Neural cell (in vitro differentiated cells): ENCODE measurements at regions not wholly inside any gene's neighbourhood (a gene's known extent, or its start where the extent isn't known, plus 50 kb on each side); places are given as distances from the start of the nearest gene placed in this dataset.

Source experiments
- H2AFZ ChIP-seq: fragments of 200-600, 300-800 bp; sonication (generic), shearing (Covaris generic); 2 replicates; pipeline ENCODE4 v1.6.0; 2014; ENCODE audit warnings: low read depth, mild to moderate bottlenecking, antibody characterized with exemption, low read length, moderate library complexity
- H3F3A ChIP-seq: fragments of 200-600 bp; shearing (Covaris generic); 2 replicates; pipeline ENCODE4 v1.6.1; 2016; ENCODE audit warnings: mild to moderate bottlenecking, moderate library complexity, mixed read lengths, antibody characterized with exemption, low read length; ENCODE audit not compliant: insufficient read depth, poor library complexity, severe bottlenecking
- H3K27ac ChIP-seq: fragments of 200-600, 300-800 bp; sonication (generic), shearing (Covaris generic); 2 replicates; pipeline ENCODE4 v1.5.1; 2014; ENCODE audit warnings: mild to moderate bottlenecking, low read length, moderate library complexity
- H3K27me3 ChIP-seq: fragments of 300-800, 200-600 bp; sonication (generic), shearing (Covaris generic); 2 replicates; pipeline ENCODE4 v1.6.0; 2014; ENCODE audit warnings: mild to moderate bottlenecking, low read depth, low read length, moderate library complexity; ENCODE audit not compliant: insufficient read depth
- H3K36me3 ChIP-seq: fragments of 300-800, 200-600 bp; sonication (generic), shearing (Covaris generic); 2 replicates; pipeline ENCODE4 v1.5.1; 2014; ENCODE audit warnings: mild to moderate bottlenecking, antibody characterized with exemption, low read length, moderate library complexity; ENCODE audit not compliant: insufficient read depth
- H3K4me2 ChIP-seq: fragments of 300-800, 200-600 bp; sonication (generic), shearing (Covaris generic); 2 replicates; pipeline ENCODE4 v1.6.0; 2014; ENCODE audit warnings: mild to moderate bottlenecking, low read length
- H3K4me3 ChIP-seq: fragments of 300-800, 200-600 bp; sonication (generic), shearing (Covaris generic); 2 replicates; pipeline ENCODE4 v1.5.1; 2014; ENCODE audit warnings: mild to moderate bottlenecking, low read length, moderate library complexity
- H3K79me2 ChIP-seq: fragments of 200-600 bp; shearing (Covaris generic); replicated peaks from 2 replicates; pipeline ENCODE4 v1.6.0; 2014; ENCODE audit warnings: mild to moderate bottlenecking, low read length, moderate library complexity; ENCODE audit not compliant: insufficient read depth
- H3K9ac ChIP-seq: fragments of 300-800, 200-600 bp; sonication (generic), shearing (Covaris generic); 2 replicates; pipeline ENCODE4 v1.6.1; 2016; ENCODE audit warnings: mild to moderate bottlenecking, low read length, mixed read lengths
- H3K9me2 ChIP-seq: fragments of 200-600 bp; shearing (Covaris generic); 2 replicates; pipeline ENCODE4 v1.6.1; 2016; ENCODE audit warnings: mild to moderate bottlenecking, low read length, mixed read lengths; ENCODE audit not compliant: insufficient read depth
- H3K9me3 ChIP-seq: fragments of 200-600, 300-800 bp; sonication (generic), shearing (Covaris generic); 2 replicates; pipeline ENCODE4 v1.6.1; 2016; ENCODE audit warnings: mild to moderate bottlenecking, mixed run types, low read length, moderate library complexity, mixed read lengths
- H4K20me1 ChIP-seq: fragments of 200-600 bp; shearing (Covaris generic); 2 replicates; pipeline ENCODE4 v1.6.1; 2016; ENCODE audit warnings: mild to moderate bottlenecking, mixed run types; ENCODE audit not compliant: insufficient read depth
- EP300 ChIP-seq: fragments of 450-650 bp; conservative IDR thresholded peaks from 2 replicates; pipeline ENCODE4 v1.6.1; 2014; ENCODE audit warnings: antibody characterized with exemption, mild to moderate bottlenecking, moderate library complexity; ENCODE audit not compliant: poor library complexity, severe bottlenecking
- EZH2 ChIP-seq: fragments of 200-600, 300-800 bp; shearing (Covaris generic), sonication (generic); IDR thresholded peaks from 2 replicates; pipeline ENCODE4 v1.6.1; 2014; ENCODE audit warnings: antibody characterized with exemption, low read length, borderline replicate concordance, mild to moderate bottlenecking; ENCODE audit not compliant: insufficient read depth, poor library complexity, severe bottlenecking
- MXI1 ChIP-seq: fragments of 450-650 bp; conservative IDR thresholded peaks from 2 replicates; pipeline ENCODE4 v1.6.1; 2014; ENCODE audit warnings: antibody characterized with exemption, mild to moderate bottlenecking; ENCODE audit not compliant: poor library complexity, severe bottlenecking
- POLR2AphosphoS5 ChIP-seq: IDR thresholded peaks from 2 replicates; pipeline ENCODE4 v1.6.1; 2012
- RAD21 ChIP-seq: fragments of 450-650 bp; conservative IDR thresholded peaks from 2 replicates; pipeline ENCODE4 v1.6.1; 2014; ENCODE audit warnings: antibody characterized with exemption, mild to moderate bottlenecking, moderate library complexity
- SMC3 ChIP-seq: fragments of 450-650 bp; conservative IDR thresholded peaks from 2 replicates; pipeline ENCODE4 v1.6.1; 2014; ENCODE audit warnings: antibody characterized with exemption, mild to moderate bottlenecking, moderate library complexity; ENCODE audit not compliant: poor library complexity
- TAF1 ChIP-seq: IDR thresholded peaks from 2 replicates; pipeline ENCODE4 v1.6.1; 2012; ENCODE audit warnings: low read depth
- TF ChIP-seq, protein P1 (sequence below): IDR thresholded peaks from 2 replicates; pipeline ENCODE4 v1.6.1; 2012; ENCODE audit warnings: borderline replicate concordance
- TF ChIP-seq, protein P2 (sequence below): fragments of 450-650 bp; IDR thresholded peaks from 2 replicates; pipeline ENCODE4 v1.5.1; 2014; ENCODE audit warnings: antibody characterized with exemption, mild to moderate bottlenecking, moderate library complexity; ENCODE audit not compliant: poor library complexity, severe bottlenecking

- no peak overlapping the region for H3K9ac ChIP-seq
- no peaks in the 10 kb centered on the region for H4K20me1 ChIP-seq
- no peaks in the 10 kb centered on the region for H3K27me3 ChIP-seq
- H3K4me3 ChIP-seq = no peak overlapping the region
- no peaks in the 10 kb centered on the region for H3F3A ChIP-seq
- no peak overlapping the region for H3K27ac ChIP-seq
- H3K36me3 ChIP-seq = no peaks in the 10 kb centered on the region
- H2AFZ ChIP-seq = no peak overlapping the region
- no peaks in the 10 kb centered on the region for H3K79me2 ChIP-seq
- no peaks in the 10 kb centered on the region for H3K9me3 ChIP-seq
- H3K4me2 ChIP-seq = no peak overlapping the region
- TF ChIP-seq POLR2AphosphoS5 (no peak), RAD21 (no peak), SMC3 (no peak), EP300 (no peak), MXI1 (no peak), EZH2 (no peak)
- TF ChIP-seq, protein P1, sequence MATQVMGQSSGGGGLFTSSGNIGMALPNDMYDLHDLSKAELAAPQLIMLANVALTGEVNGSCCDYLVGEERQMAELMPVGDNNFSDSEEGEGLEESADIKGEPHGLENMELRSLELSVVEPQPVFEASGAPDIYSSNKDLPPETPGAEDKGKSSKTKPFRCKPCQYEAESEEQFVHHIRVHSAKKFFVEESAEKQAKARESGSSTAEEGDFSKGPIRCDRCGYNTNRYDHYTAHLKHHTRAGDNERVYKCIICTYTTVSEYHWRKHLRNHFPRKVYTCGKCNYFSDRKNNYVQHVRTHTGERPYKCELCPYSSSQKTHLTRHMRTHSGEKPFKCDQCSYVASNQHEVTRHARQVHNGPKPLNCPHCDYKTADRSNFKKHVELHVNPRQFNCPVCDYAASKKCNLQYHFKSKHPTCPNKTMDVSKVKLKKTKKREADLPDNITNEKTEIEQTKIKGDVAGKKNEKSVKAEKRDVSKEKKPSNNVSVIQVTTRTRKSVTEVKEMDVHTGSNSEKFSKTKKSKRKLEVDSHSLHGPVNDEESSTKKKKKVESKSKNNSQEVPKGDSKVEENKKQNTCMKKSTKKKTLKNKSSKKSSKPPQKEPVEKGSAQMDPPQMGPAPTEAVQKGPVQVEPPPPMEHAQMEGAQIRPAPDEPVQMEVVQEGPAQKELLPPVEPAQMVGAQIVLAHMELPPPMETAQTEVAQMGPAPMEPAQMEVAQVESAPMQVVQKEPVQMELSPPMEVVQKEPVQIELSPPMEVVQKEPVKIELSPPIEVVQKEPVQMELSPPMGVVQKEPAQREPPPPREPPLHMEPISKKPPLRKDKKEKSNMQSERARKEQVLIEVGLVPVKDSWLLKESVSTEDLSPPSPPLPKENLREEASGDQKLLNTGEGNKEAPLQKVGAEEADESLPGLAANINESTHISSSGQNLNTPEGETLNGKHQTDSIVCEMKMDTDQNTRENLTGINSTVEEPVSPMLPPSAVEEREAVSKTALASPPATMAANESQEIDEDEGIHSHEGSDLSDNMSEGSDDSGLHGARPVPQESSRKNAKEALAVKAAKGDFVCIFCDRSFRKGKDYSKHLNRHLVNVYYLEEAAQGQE = no peak
- TF ChIP-seq, protein P2, sequence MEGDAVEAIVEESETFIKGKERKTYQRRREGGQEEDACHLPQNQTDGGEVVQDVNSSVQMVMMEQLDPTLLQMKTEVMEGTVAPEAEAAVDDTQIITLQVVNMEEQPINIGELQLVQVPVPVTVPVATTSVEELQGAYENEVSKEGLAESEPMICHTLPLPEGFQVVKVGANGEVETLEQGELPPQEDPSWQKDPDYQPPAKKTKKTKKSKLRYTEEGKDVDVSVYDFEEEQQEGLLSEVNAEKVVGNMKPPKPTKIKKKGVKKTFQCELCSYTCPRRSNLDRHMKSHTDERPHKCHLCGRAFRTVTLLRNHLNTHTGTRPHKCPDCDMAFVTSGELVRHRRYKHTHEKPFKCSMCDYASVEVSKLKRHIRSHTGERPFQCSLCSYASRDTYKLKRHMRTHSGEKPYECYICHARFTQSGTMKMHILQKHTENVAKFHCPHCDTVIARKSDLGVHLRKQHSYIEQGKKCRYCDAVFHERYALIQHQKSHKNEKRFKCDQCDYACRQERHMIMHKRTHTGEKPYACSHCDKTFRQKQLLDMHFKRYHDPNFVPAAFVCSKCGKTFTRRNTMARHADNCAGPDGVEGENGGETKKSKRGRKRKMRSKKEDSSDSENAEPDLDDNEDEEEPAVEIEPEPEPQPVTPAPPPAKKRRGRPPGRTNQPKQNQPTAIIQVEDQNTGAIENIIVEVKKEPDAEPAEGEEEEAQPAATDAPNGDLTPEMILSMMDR = no peak
- no peaks in the 10 kb centered on the region for H3K9me2 ChIP-seq
These were observed 134.3 kb upstream of the ZMIZ1 start for GRCh38 chr10:78934532-78934898.

GRCh38 chr10:78934994-78935602 lies 133.7 kb upstream of the ZMIZ1 start:
- H3K36me3 ChIP-seq = no peaks in the 10 kb centered on the region
- no peak overlapping the region for H3K4me3 ChIP-seq
- H3K79me2 ChIP-seq = no peaks in the 10 kb centered on the region
- TF ChIP-seq EP300 (no peak), EZH2 (no peak), RAD21 (no peak), POLR2AphosphoS5 (no peak), SMC3 (no peak), MXI1 (no peak), TAF1 (no peak)
- TF ChIP-seq, protein P2 = no peak
- TF ChIP-seq, protein P1 = no peak
- no peak overlapping the region for H2AFZ ChIP-seq
- H3K4me2 ChIP-seq = no peak overlapping the region
- H3K27ac ChIP-seq = no peak overlapping the region
- no peaks in the 10 kb centered on the region for H4K20me1 ChIP-seq
- H3K9ac ChIP-seq = no peak overlapping the region
- H3K27me3 ChIP-seq = no peaks in the 10 kb centered on the region
- no peaks in the 10 kb centered on the region for H3K9me2 ChIP-seq
- H3K9me3 ChIP-seq = no peaks in the 10 kb centered on the region
- no peaks in the 10 kb centered on the region for H3F3A ChIP-seq
